HG03159 (cell line): ENCODE measurements at regions not wholly inside any gene's neighbourhood (a gene's known extent, or its start where the extent isn't known, plus 50 kb on each side); places are given as distances from the start of the nearest gene placed in this dataset.
"Not testable (repeated sequence)": the region's sequence is repeated elsewhere in the genome, so short reads cannot be mapped to it uniquely, and the experiment has no call there.

Experiments
- ATAC-seq: cut with Tn5 transposase; IDR thresholded peaks from one replicate; pipeline ENCODE4 v1.9.1; 2021; ENCODE audit warnings: mild to moderate bottlenecking, moderate library complexity; ENCODE audit not compliant: unreplicated experiment

- ATAC-seq = not testable (repeated sequence)
Observed at GRCh38 chr18:42378854-42379253, 423.8 kb downstream of the PIK3C3 start.

- ATAC-seq = not testable (repeated sequence)
Observed at GRCh38 chr18:42381236-42381635, 426.2 kb downstream of the PIK3C3 start.

GRCh38 chr18:42392416-42392815, 437.4 kb downstream of the PIK3C3 start:
- ATAC-seq = no peak

GRCh38 chr18:42392926-42393325, 437.9 kb downstream of the PIK3C3 start:
- ATAC-seq = no peak

- ATAC-seq = no peak
Observed at GRCh38 chr18:42394238-42394637, 439.2 kb downstream of the PIK3C3 start.

- no peak for ATAC-seq
Observed at GRCh38 chr18:42401131-42401673, 446.2 kb downstream of the PIK3C3 start.

GRCh38 chr18:42404151-42404550, 449.1 kb downstream of the PIK3C3 start:
- ATAC-seq = no peak

GRCh38 chr18:42409005-42409404, 454.0 kb downstream of the PIK3C3 start:
- no peak for ATAC-seq

- ATAC-seq = no peak
Observed at GRCh38 chr18:42412281-42412680, 457.2 kb downstream of the PIK3C3 start.

GRCh38 chr18:42412896-42413295, 457.9 kb downstream of the PIK3C3 start:
- no peak for ATAC-seq

- no peak for ATAC-seq
Observed at GRCh38 chr18:42413870-42414269, 458.8 kb downstream of the PIK3C3 start.

- ATAC-seq = no peak
Observed at GRCh38 chr18:42414756-42415454, 459.9 kb downstream of the PIK3C3 start.

GRCh38 chr18:42417189-42417588, 462.2 kb downstream of the PIK3C3 start:
- no peak for ATAC-seq

GRCh38 chr18:42418121-42418520, 463.1 kb downstream of the PIK3C3 start:
- no peak for ATAC-seq

- no peak for ATAC-seq
Observed at GRCh38 chr18:42425025-42425424, 470.0 kb downstream of the PIK3C3 start.

GRCh38 chr18:42426496-42427015, 471.5 kb downstream of the PIK3C3 start:
- ATAC-seq = no peak

GRCh38 chr18:42429196-42429595, 474.2 kb downstream of the PIK3C3 start:
- ATAC-seq = no peak

- ATAC-seq = no peak
Observed at GRCh38 chr18:42436222-42436765, 481.3 kb downstream of the PIK3C3 start.

- ATAC-seq = no peak
Observed at GRCh38 chr18:42437001-42437400, 482.0 kb downstream of the PIK3C3 start.

GRCh38 chr18:42437646-42438045, 482.6 kb downstream of the PIK3C3 start:
- ATAC-seq = no peak

GRCh38 chr18:42442656-42443055, 487.6 kb downstream of the PIK3C3 start:
- ATAC-seq = no peak

GRCh38 chr18:42444349-42444748, 489.3 kb downstream of the PIK3C3 start:
- ATAC-seq = no peak
